ENCODE measurements at regions not wholly inside any gene's neighbourhood (a gene's known extent, or its start where the extent isn't known, plus 50 kb on each side); places are given as distances from the start of the nearest gene placed in this dataset.

- no peak for TF ChIP-seq CTCF (IDR thresholded peaks at IDR 0.05; ENCODE audit: borderline replicate concordance, extremely low read depth, low read length, poor library complexity, severe bottlenecking)
- TF ChIP-seq EZH2 (IDR thresholded peaks at IDR 0.05; ENCODE audit: borderline replicate concordance, low read depth, low read length, severe bottlenecking) = no peak
Measured at GRCh38 chr13:84867246-84867645, 932.0 kb downstream of the SLITRK6 start.
